Nephron (organoid): ENCODE measurements at regions not wholly inside any gene's neighbourhood (a gene's known extent, or its start where the extent isn't known, plus 50 kb on each side); places are given as distances from the start of the nearest gene placed in this dataset.

ENCODE experiments used
- H3K27ac Mint-ChIP-seq, 3 experiments: 2 replicates each; pipeline ENCODE4 v1.8.0; 2020; ENCODE audit warnings: mixed read lengths in 3 of 3, mild to moderate bottlenecking in 2 of 3, moderate library complexity in 1 of 3
- H3K27me3 Mint-ChIP-seq: 2 replicates; pipeline ENCODE4 v1.8.0; 2021; ENCODE audit warnings: low read depth, mild to moderate bottlenecking, moderate library complexity, mixed read lengths
- H3K36me3 Mint-ChIP-seq: 2 replicates; pipeline ENCODE4 v1.8.0; 2020; ENCODE audit warnings: low read depth, mixed read lengths
- H3K4me1 Mint-ChIP-seq: 2 replicates; pipeline ENCODE4 v1.8.0; 2020; ENCODE audit warnings: mixed read lengths
- H3K4me3 Mint-ChIP-seq, 3 experiments: 2 replicates each; pipeline ENCODE4 v1.8.0; 2020; ENCODE audit warnings: mild to moderate bottlenecking in 3 of 3, mixed read lengths in 3 of 3, moderate library complexity in 2 of 3
- H3K9me3 Mint-ChIP-seq: 2 replicates; pipeline ENCODE4 v1.8.0; 2020; ENCODE audit warnings: mixed read lengths
- CTCF ChIP-seq, 3 experiments: fragments of 200-600 bp; sonication (generic); IDR thresholded peaks; one replicate each; pipeline ENCODE4 v1.5.0; 2021; ENCODE audit warnings: antibody characterized with exemption in 3 of 3; ENCODE audit not compliant: unreplicated experiment in 3 of 3

GRCh38 chr4:79540143-79540542 is 132.1 kb upstream of the GK2 start:
- Mint-ChIP-seq H3K27me3 (no peaks in the 10 kb centered on the region), H3K4me3 (no peak overlapping the region), H3K9me3 (no peaks in the 10 kb centered on the region), H3K36me3 (no peaks in the 10 kb centered on the region), H3K27ac (no peak overlapping the region), H3K4me1 (no peaks in the 10 kb centered on the region)
- no peak for TF ChIP-seq CTCF (IDR thresholded peaks at IDR 0.05; ENCODE audit: unreplicated experiment in 3 of 3)

GRCh38 chr4:79535516-79535915 is 127.5 kb upstream of the GK2 start:
- no peaks in the 10 kb centered on the region for H3K27me3 Mint-ChIP-seq
- no peak overlapping the region for H3K27ac Mint-ChIP-seq
- no peaks in the 10 kb centered on the region for H3K36me3 Mint-ChIP-seq
- no peaks in the 10 kb centered on the region for H3K4me1 Mint-ChIP-seq
- H3K9me3 Mint-ChIP-seq, result no peaks in the 10 kb centered on the region
- no peak for TF ChIP-seq CTCF (IDR thresholded peaks at IDR 0.05; ENCODE audit: unreplicated experiment in 3 of 3)
- no peak overlapping the region for H3K4me3 Mint-ChIP-seq

GRCh38 chr4:79528241-79528706 is 120.2 kb upstream of the GK2 start:
- peaks cover 8% of the 10 kb centered on the region for H3K4me1 Mint-ChIP-seq
- H3K27me3 Mint-ChIP-seq, result no peaks in the 10 kb centered on the region
- H3K27ac Mint-ChIP-seq, result no peak overlapping the region
- no peak overlapping the region for H3K4me3 Mint-ChIP-seq
- H3K36me3 Mint-ChIP-seq, result no peaks in the 10 kb centered on the region
- no peaks in the 10 kb centered on the region for H3K9me3 Mint-ChIP-seq
- no peak for TF ChIP-seq CTCF (IDR thresholded peaks at IDR 0.05; ENCODE audit: unreplicated experiment in 3 of 3)

GRCh38 chr4:79526641-79527565 is 118.9 kb upstream of the GK2 start:
- TF ChIP-seq CTCF (IDR thresholded peaks at IDR 0.05; ENCODE audit: unreplicated experiment in 3 of 3), result no peak
- H3K27ac Mint-ChIP-seq, result no peak overlapping the region
- no peak overlapping the region for H3K4me3 Mint-ChIP-seq
- H3K27me3 Mint-ChIP-seq, result no peaks in the 10 kb centered on the region
- H3K36me3 Mint-ChIP-seq, result no peaks in the 10 kb centered on the region
- H3K4me1 Mint-ChIP-seq, result peaks cover 8% of the 10 kb centered on the region
- no peaks in the 10 kb centered on the region for H3K9me3 Mint-ChIP-seq

GRCh38 chr4:79516114-79516513 is 108.1 kb upstream of the GK2 start:
- no peak overlapping the region for H3K27ac Mint-ChIP-seq
- no peaks in the 10 kb centered on the region for H3K9me3 Mint-ChIP-seq
- peaks cover 26% of the 10 kb centered on the region for H3K4me1 Mint-ChIP-seq
- TF ChIP-seq CTCF (IDR thresholded peaks at IDR 0.05; ENCODE audit: unreplicated experiment in 3 of 3), result no peak
- H3K27me3 Mint-ChIP-seq, result peaks cover 5% of the 10 kb centered on the region
- H3K4me3 Mint-ChIP-seq, result no peak overlapping the region
- H3K36me3 Mint-ChIP-seq, result no peaks in the 10 kb centered on the region
